GM12891 (cell line): ENCODE measurements at regions not wholly inside any gene's neighbourhood (a gene's known extent, or its start where the extent isn't known, plus 50 kb on each side); places are given as distances from the start of the nearest gene placed in this dataset.

Experiments used
- DNase-seq: peaks from one replicate; pipeline ENCODE4 v3.0.0; 2011; ENCODE audit warnings: low spot score; ENCODE audit not compliant: insufficient read length
- FAIRE-seq: peaks from 2 replicates; lab custom pipeline; 2011; peaks lifted over from hg19 to GRCh38; lab: Jason Lieb, UNC
- PAX5 ChIP-seq: IDR thresholded peaks from 2 replicates; pipeline ENCODE4 v1.6.1; 2011; ENCODE audit warnings: low read length, moderate library complexity, mild to moderate bottlenecking; ENCODE audit not compliant: insufficient read depth, severe bottlenecking
- POLR2A ChIP-seq: IDR thresholded peaks from 2 replicates; pipeline ENCODE4 v1.6.1; 2011; ENCODE audit warnings: low read depth, low read length, control low read depth
- POLR2AphosphoS5 ChIP-seq: IDR thresholded peaks from 2 replicates; pipeline ENCODE4 v1.6.1; 2011; ENCODE audit warnings: low read depth, low read length, control low read depth
- POU2F2 ChIP-seq: IDR thresholded peaks from 2 replicates; pipeline ENCODE4 v1.6.1; 2011; ENCODE audit warnings: low read depth, mild to moderate bottlenecking, control low read depth, low read length, moderate library complexity
- SPI1 ChIP-seq: IDR thresholded peaks from 2 replicates; pipeline ENCODE4 v1.6.1; 2011; ENCODE audit warnings: low read depth, low read length, control low read depth
- TAF1 ChIP-seq: IDR thresholded peaks from 2 replicates; pipeline ENCODE4 v1.6.1; 2011; ENCODE audit warnings: low read depth, low read length, control low read depth

- FAIRE-seq (no peak), DNase-seq (no peak)
- TF ChIP-seq POLR2AphosphoS5 (no peak), TAF1 (no peak), POLR2A (no peak), SPI1 (no peak), POU2F2 (no peak), PAX5 (no peak)
These were observed 301.9 kb downstream of the NPHP4 start for GRCh38 chr1:5690291-5690690.

- no peak for TF ChIP-seq POLR2AphosphoS5
- TF ChIP-seq PAX5 = no peak
- TF ChIP-seq TAF1 = no peak
- no peak for TF ChIP-seq SPI1
- TF ChIP-seq POLR2A = no peak
- TF ChIP-seq POU2F2 = no peak
These were observed 303.8 kb downstream of the NPHP4 start for GRCh38 chr1:5688081-5689077.

GRCh38 chr1:5686925-5687706 is 305.1 kb downstream of the NPHP4 start:
- no peak for DNase-seq
- no peak for FAIRE-seq
- TF ChIP-seq POLR2AphosphoS5 (no peak), PAX5 (no peak)

More at GRCh38 chr1:5688081-5689077, 303.8 kb downstream of the NPHP4 start:
- FAIRE-seq (no peak), DNase-seq (no peak)

- DNase-seq = no peak
- no peak for FAIRE-seq
These were observed 306.0 kb downstream of the NPHP4 start for GRCh38 chr1:5686195-5686594.

GRCh38 chr1:5685446-5686040 is 306.7 kb downstream of the NPHP4 start:
- DNase-seq (no peak), FAIRE-seq (no peak)
- TF ChIP-seq POU2F2 (no peak), POLR2AphosphoS5 (no peak), PAX5 (no peak), TAF1 (no peak), POLR2A (no peak), SPI1 (no peak)

More at GRCh38 chr1:5686195-5686594, 306.0 kb downstream of the NPHP4 start:
- no peak for TF ChIP-seq POLR2A
- TF ChIP-seq POLR2AphosphoS5 = no peak
- TF ChIP-seq TAF1 = no peak
- no peak for TF ChIP-seq SPI1
- TF ChIP-seq POU2F2 = no peak

GRCh38 chr1:5684791-5685190 is 307.4 kb downstream of the NPHP4 start:
- DNase-seq = no peak
- no peak for FAIRE-seq
- TF ChIP-seq POU2F2 (no peak), POLR2AphosphoS5 (no peak), TAF1 (no peak), PAX5 (no peak), POLR2A (no peak), SPI1 (no peak)

- no peak for TF ChIP-seq POLR2A
- DNase-seq = no peak
- no peak for FAIRE-seq
These were observed 308.8 kb downstream of the NPHP4 start for GRCh38 chr1:5683446-5683845.

- TF ChIP-seq POLR2A (no peak), SPI1 (no peak), PAX5 (no peak), POLR2AphosphoS5 (no peak), POU2F2 (no peak), TAF1 (no peak)
- FAIRE-seq = no peak
- DNase-seq = no peak
These were observed 309.5 kb downstream of the NPHP4 start for GRCh38 chr1:5682626-5683225.

- no peak for FAIRE-seq
- no peak for TF ChIP-seq POLR2AphosphoS5
- TF ChIP-seq TAF1 = no peak
- TF ChIP-seq POLR2A = no peak
- TF ChIP-seq POU2F2 = no peak
- TF ChIP-seq PAX5 = no peak
- no peak for DNase-seq
These were observed 310.6 kb downstream of the NPHP4 start for GRCh38 chr1:5681654-5682053.
